GM19455 (cell line): ENCODE measurements at regions not wholly inside any gene's neighbourhood (a gene's known extent, or its start where the extent isn't known, plus 50 kb on each side); places are given as distances from the start of the nearest gene placed in this dataset.

ENCODE experiments used
- ATAC-seq: cut with Tn5 transposase; IDR thresholded peaks from one replicate; pipeline ENCODE4 v1.9.1; 2021; ENCODE audit not compliant: unreplicated experiment

DNA sequence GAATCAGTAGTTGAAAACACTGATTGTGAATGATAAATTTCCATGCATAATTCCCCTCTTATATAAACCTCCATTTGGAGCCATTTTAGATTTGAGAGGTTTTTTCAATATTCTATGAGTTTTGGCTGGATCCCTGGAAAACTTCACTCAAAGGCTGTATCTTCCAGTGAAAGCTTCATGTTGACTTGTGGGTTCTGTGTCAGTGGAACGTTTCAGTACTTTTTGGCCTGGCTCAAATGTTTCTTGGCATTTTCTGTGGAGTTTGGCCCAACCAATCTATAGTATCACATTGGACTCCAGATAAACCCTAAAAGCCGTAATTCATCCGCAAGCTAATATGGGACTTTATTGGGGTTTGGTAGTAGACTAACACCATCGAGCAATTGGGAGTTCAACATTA, 172.6 kb upstream of the PRPS1L1 start:
- no peak for ATAC-seq

DNA sequence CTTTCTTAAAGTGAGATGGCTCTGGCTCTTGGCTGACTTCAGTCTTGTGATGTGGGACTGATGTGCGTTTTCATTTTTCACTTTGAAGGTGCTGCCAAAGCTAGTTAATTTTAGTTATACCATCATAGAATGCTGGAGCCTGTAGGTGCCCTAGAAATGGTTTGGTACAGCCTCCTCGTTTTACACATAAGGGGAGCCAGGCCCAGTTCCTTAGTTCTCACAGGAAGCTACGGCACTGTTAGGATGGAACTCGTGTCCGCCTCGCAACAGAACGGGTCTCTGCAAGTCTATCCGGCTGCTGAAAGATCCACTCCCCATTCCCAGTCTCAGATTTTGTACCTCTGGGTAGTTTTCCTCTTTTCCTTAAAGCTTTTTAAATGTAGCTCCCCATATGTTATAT, 173.2 kb upstream of the PRPS1L1 start:
- ATAC-seq = no peak

DNA sequence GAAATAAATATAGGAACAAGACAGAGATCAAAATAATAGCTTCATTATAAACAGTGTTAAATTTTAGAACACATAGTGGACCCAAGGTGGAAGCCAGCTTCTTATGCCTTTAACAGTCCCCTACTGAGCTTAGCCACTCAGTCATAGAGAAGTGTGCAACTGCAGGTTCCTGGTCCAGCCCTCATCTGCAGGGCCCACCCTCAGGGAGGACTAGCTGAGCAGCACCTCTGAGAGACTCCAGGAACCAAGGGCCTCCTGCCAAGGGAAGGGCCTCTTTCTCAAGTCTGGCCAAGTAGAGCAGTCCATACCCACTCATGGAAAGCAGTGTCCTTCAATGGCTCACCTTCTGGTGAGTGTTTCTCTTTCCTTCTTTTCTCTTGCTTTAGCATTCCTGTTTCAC, 173.7 kb upstream of the PRPS1L1 start:
- no peak for ATAC-seq

DNA sequence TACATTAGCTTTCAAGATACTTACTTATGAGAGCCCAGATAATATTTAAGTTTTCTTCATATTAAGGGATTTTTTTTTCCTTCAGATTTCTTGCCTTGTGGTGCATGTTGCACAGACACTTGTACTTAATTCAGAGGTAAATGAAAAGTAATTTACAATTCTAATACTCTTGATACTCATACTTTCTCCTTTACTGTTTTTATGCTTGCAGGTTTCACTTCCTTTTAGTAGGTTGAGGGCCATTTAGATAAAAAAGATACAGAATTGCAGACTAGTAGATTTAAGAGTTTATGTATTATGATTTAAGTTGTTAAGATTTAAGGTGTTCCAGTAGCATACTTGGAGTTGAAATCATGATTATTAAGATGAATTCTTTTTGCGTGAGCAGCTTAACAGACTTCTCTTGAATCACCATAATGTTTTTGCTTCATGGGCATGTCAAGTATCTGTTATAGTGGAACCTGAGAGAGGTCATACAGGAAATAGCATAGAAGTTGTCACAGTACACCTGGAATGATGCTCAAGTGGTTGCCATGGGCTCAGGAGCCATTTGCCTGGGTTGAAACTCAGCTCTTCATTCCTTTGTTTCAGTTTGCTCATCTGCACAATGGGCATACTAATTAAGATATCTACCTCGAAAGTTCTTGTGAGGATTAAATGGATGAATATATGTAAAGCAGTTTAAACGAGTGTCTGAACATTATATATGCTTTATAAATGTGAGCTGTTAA, 174.8 kb upstream of the PRPS1L1 start:
- no peak for ATAC-seq

DNA sequence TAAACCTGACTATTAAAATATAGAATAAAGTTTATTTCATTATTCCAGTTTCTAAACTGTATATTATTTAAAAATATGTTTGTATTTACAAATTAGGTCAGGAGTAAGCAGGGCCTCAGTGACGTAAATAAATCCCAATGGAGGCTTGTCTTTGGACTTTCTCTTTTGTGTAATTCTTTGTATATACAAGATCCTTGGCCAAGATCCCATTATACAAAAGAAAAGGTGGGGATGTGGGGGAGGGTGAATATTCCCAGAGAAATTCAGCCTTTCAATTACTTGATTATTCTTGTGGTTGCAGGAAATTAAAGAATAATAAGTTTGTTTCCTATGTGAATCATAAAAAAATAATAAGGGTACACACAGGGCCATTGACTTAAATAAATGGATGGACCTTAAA, 178.7 kb upstream of the PRPS1L1 start:
- ATAC-seq = no peak

DNA sequence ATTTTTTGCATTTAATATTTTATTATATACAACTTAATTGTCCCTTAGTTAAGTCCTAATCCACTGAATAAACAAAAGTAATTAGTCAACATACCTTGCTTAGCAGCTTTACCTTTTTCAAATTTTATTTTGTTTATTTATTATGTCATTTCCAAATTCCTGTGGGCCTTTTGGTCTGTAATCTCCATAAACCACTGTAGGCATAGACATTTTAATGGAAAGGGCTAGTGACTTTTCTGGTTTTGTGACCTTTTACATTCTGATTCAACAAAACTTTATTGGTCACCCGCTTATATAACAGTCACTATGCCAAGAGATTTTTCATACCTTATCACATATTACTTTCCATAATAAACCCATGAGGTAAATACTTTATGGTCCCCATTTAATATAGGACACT, 181.3 kb upstream of the PRPS1L1 start:
- ATAC-seq = no peak

DNA sequence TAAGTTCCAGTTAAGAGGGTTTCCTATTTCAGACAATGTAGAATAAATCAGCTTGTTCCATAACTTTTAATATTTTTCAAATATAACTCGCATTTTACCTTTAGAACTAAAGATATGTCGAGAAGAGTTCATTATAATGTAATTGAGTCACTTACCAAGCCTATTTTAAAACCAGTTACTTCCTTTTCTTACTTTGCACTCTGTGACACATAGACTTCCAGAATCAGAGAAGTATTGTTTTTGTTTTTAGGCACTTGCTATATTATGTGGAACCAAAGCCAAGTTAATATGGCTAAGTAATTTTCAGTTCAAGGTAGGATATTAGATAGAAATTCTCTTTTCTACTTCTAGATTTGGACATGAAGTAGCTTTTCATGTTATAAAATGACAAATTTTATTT, 182.7 kb upstream of the PRPS1L1 start:
- ATAC-seq = no peak

DNA sequence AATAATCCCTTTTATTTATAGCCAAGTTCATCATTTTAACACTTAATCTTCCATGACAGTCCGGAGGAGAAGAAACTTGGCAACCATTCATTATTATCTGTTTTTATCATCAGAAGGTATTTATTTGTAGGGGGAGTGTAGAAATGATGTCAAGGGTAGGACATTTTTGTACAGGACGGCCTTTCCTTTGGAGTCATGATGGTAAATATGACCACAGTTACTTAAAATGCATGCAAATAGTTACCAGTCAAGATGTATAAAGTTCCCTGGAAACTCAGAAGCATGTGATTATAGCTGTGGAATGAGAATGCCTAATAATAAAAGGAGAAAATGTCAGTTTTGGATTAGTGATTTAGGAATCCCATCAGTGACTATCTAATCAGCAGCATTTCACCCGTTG, 183.1 kb upstream of the PRPS1L1 start:
- no peak for ATAC-seq

DNA sequence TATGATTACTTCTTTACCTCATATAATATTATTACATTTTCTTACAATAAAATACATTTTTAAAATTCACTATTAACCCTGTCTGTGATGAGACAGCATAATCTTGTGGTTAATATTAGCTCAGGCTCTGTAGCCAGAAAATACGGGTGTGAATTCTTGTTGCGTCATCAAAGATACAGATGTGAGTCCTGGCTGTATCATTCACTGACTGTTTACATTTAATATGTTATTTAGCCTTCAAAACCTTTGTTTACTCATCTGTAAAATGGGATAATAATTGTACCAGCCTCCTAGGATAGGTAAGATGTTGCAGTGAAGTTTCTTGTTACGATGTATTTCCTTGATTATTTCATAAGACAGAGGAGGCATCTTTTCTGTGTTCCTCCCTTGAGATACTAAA, 184.7 kb upstream of the PRPS1L1 start:
- no peak for ATAC-seq

DNA sequence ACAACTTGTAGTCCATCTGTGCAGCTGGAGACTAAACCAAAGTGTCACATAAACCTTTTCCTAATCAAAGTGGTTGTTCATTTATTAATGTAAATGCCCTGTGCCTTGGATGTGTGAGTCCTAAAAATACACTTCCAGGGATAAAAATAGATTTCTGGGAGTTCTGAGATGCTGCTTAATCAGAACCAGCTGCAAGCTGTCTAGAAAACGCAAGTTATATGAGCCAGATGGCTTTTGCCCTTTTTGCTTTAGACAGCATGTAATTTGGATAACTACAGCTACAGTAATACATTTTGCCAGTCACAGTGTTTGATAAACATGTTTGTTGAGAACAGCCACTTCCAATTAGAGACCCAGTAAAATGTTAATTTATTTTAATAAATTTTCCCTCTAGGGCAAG, 185.1 kb upstream of the PRPS1L1 start:
- ATAC-seq = no peak

DNA sequence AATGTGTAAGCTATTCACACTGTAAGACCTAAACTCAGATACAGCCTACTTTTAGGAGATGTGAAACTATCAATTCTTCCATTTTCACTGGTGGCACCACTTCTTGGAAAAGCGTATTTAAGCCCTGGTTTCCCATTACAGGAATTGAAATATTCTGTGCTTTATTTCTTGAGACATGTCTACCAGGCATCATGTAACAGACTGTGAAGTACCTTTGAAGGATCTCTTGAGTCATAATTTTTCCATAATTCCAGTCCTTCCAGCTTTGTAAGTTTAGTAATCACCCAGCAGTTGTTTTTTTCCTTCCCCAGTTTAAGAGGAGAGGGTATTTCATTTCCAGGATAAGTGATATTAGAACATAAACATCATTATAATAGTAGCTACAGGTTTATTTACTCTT, 186.0 kb upstream of the PRPS1L1 start:
- no peak for ATAC-seq

DNA sequence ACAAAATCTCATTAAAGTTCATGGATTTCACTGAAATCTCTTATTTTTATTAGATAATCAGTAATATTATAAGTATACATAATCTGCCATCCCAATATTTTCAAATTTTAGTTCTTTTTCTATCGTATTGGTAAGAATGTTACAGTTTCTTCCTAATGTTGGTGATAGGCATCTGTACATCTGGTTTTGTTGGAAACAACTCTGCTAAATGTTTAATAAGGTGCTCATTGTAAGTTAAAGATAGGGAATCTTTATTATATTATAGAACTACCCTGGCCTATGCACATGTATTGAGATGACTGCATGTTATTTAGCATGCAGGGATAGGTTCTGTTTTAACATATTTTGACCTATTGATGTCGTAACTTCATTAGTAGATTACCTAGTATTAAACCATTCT, 188.6 kb upstream of the PRPS1L1 start:
- ATAC-seq = no peak

DNA sequence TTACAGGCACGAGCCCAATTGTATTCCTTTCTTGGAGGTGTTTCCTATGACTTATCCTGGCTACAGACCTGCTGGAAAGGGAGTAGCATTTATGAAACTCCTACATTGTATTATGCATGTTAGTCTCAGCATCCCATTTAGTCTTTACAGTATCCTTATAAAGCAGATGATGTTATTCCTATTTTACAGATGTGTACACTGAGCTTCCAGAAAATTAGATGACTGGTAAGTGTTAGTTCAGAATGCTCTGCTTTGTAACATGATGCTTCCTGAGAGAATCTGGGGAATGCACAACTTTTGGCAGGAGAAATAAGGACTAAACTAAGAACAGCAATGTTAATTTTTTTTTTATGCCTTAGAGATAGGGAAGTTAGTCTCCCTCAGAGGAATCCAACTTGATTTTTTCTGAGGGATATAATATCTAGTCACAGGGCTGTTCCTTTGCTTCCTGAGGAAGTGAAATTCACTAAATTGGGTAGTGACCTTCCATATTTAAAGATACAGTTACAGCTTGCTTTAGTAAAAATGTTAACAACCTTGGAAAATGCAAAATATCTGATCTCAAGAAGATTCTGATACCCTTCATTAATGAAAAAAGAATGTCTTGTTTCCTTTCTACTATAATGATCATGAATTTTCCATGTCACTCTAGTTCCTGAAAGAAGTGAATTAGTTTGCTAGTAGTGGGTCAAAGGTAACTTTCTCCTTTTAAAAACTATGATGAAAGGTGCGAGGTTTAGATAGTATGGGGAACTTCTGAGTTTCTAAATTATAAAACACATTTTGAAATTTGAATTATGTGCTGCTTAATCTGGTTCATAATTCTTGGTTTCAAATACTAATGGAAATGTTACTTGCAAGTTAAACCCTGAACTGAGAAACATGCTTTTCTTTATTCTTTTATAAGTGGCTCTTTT, 194.0 kb upstream of the PRPS1L1 start:
- ATAC-seq = no peak

DNA sequence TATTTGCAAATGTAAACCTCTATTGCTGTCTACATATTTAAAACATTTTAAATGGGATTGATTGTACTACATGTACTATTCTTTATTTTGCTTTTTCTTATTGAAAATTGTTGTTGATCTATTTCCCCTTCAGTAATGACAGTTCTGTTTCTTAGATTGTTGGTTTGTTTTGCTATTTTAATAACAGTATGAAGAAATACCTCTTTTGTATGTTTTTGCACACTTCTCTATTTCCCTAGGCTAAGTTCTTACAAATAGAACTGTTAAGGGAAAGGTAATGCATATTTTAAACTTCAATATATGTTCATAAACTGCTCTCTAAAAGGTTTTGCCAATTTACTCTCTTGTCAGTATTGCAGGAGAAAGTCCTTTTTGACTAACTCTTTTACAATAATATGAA, 195.0 kb upstream of the PRPS1L1 start:
- ATAC-seq = no peak

DNA sequence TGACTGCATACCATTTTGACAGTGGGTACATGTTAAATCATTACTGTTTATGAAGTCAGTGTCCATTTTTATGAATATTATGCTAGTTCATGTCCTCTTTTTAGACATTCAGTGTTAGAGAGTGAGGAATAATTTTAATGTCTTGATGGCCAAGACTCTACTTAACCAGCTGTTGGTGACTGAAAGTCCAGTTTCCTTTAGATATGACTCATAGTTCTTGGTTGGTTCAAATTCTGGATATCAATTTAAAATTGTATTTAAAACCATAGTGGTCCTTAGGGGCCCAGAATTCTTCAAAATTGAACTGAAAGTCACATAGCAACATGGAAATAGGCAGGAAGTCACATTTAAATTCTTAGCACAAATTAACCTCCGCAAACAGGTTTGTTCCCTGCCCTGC, 196.5 kb upstream of the PRPS1L1 start:
- ATAC-seq = no peak

DNA sequence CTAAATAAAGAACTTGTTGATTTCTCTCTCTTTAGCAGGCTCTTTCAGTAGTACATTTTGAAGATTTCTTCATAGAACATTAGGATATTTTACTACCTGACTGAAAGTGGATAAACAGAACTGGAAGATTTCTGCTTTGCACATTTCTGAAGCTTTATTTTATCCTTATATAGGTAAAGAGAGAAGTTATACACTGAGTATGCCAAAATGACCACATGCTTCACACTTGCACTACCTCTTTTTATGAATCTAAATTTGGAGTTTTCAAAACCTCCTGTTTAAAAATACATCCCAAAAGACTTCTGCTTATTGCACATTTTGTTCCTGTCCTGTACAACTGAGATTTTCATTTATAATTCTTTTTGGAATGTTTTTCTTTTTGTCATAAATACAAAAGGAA, 197.4 kb upstream of the PRPS1L1 start:
- no peak for ATAC-seq

DNA sequence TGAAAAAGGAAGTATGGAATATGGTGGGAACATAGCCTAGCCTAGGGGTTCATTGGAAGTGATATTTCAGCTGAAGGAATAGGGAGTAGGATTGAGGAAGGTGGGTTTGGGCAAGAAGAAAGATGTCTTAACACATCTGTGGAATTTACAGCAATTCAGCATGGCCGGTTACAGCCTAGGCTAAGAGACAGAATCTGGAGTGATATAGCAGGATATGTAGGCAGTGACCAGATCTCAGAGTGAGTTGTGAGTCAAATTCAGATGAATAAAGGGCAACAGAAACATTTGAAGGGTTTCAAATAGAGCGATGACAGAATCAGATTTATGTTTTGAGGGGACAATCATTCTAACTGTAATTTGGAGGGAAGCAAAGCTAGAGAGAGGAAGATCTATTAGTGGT, 199.0 kb upstream of the PRPS1L1 start:
- ATAC-seq = no peak

DNA sequence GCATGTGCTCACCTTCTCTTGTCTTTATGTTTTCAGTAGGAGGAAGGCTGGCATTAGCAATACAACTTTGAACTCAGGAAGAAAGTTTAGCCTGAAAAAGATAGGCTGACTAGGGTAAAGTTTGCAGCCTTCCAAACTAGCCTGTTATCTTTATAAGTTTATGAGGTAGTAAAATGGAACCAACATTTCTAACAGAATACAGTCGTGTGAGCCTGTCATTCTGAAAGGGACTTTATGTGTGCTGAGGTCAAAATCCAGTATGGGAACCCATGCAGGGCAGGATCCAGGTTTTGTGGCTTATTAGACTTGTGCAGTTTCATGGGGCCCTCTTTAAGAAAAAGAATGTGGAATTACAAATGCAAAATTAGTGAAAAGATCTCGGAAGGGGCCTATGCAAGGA, 201.0 kb upstream of the PRPS1L1 start:
- no peak for ATAC-seq

DNA sequence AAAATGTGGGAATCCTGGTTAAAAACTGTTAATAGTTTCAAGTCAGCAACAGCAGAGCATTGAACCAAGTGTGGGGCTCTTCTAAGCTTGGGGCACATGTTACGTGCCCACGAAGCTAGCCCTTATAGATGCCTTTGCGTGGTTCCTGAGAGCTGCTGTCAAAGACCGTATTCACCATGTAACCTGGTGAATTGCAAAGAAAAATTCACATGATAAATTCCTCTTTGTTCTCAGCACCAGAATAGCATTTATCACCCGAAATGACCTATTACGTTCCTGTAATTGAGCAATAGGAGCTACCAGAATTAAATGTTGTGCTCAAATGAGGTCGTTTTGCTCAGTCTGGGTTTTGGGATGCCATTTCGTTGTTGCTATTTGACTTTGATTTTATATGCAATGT, 202.6 kb upstream of the PRPS1L1 start:
- no peak for ATAC-seq

DNA sequence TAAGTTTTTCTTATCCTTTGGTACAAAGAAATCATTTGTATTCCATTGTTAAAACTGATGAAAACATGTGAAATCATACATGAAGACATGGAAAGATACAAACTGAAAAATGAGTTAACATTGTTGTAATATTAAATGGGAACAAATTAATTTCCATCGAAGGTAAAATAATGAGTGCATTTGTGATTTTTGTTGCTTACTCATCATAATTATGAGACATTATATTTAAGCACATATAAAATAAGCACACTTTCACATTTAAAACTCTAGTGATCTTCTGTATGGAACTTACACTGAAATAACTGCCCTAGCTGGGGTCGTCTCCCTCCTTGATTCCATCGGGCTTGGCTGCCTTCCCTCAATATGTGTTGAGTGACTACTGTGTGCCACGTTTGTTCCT, 204.2 kb upstream of the PRPS1L1 start:
- no peak for ATAC-seq

DNA sequence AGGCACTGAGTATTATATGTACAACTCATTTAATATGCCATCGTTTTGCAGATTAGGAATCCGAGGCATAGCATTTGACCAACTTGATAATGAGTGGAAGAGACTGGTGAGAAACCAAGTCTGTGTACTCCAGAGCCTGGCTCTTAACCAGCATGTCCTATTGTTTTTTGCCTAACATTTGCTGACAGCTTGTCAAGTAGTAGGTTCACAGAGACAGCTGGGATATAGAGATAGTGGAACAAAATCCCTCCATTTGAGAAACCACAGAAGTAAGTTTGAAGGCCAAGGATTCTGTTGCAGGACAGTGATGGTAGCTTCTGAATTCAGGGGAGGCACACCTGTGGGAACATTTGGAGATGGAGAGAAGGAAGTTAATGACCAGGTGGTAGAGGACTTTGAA, 206.9 kb upstream of the PRPS1L1 start:
- ATAC-seq = no peak

DNA sequence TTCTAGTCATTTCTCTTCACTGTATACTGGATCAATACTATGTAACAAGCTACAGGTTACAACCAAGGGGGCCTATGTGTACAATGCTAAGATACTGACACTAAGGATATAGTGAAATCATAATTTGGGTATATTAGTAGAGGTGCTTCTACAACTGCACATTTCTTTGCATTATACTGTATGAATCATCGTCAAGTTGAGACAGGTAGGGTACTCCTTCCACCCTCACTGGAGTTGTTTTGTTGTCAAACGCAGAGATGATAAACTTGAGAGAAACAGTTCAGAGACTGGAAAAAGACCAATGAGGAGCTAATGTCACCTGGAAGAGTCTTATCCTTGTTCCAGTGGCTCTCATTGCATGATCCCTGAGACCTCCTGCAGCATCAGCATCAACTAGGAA, 208.2 kb upstream of the PRPS1L1 start:
- ATAC-seq = no peak

DNA sequence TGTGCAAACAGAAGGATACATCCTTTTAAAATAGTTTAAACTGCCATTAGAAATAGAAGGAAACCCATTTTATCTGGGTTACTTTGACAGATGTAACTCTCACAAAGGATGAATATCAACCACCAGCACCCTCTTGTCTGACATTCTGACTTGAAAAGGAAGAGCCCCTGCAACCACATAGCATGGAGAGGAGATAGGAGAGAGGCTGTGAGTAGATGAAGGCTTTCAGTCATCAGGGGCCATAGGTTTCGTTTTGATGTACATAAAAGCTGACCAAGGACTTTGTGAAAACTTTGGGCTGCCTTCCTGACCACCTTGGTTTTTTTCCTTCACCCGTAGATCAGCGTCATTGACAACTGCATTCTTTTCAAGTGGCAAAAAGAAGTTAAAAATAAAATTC, 211.6 kb upstream of the PRPS1L1 start:
- no peak for ATAC-seq
